Vagina (tissue), 2 donors: ENCODE measurements at regions not wholly inside any gene's neighbourhood (a gene's known extent, or its start where the extent isn't known, plus 50 kb on each side); places are given as distances from the start of the nearest gene placed in this dataset.

Experiments used
- DNase-seq, 2 donors: peaks; one replicate each; pipeline ENCODE4 v3.0.0-alpha.2; 2017; ENCODE audit errors: extremely low spot score in 2 of 2
- H3K27ac ChIP-seq: fragments of 200-600 bp; sonication (generic); one replicate; pipeline ENCODE4 v1.5.1; 2019
- H3K27me3 ChIP-seq: fragments of 200-600 bp; sonication (generic); one replicate; pipeline ENCODE4 v1.5.1; 2019
- H3K36me3 ChIP-seq, 2 donors: fragments of 200-600 bp; sonication (generic); one replicate each; pipeline ENCODE4 v1.5.1; 2017 to 2019
- H3K4me1 ChIP-seq: fragments of 200-600 bp; sonication (generic); one replicate; pipeline ENCODE4 v1.5.1; 2019
- H3K4me3 ChIP-seq, 2 donors: fragments of 200-600 bp; sonication (generic); 1 replicate in 1 of 2; 2 replicates in 1 of 2; pipeline ENCODE4 v1.5.1; 2016 to 2019
- H3K9me3 ChIP-seq: fragments of 200-600 bp; sonication (generic); one replicate; pipeline ENCODE4 v1.5.1; 2019
- POLR2A ChIP-seq, 2 donors: fragments of 450-650 bp; IDR thresholded peaks; one replicate each; pipeline ENCODE4 v1.6.1; 2017; ENCODE audit warnings: antibody characterized with exemption in 2 of 2, mild to moderate bottlenecking in 2 of 2, moderate library complexity in 2 of 2
- POLR2AphosphoS5 ChIP-seq, 2 donors: sonication (generic); formaldehyde crosslinking; IDR thresholded peaks; one replicate each; pipeline ENCODE4 v1.9.0; 2017; ENCODE audit warnings: antibody characterized with exemption in 2 of 2, mild to moderate bottlenecking in 2 of 2, low read depth in 1 of 2; ENCODE audit not compliant: insufficient read depth in 1 of 2
- intact Hi-C: fragments of 100-400 bp; cut with DNase I; formaldehyde crosslinking; loops from one replicate; pipeline ENCODE4 v1.15.1; 2023
- TF ChIP-seq, protein P1 (sequence below), 3 experiments: fragments of 450-650 bp in 2 of 3; fragments of 200-600 bp in 1 of 3; sonication (generic) in 1 of 3; IDR thresholded peaks; one replicate each; pipeline ENCODE4 v1.5.1; 2017 to 2019; ENCODE audit warnings: antibody characterized with exemption in 3 of 3, mild to moderate bottlenecking in 2 of 3, moderate library complexity in 2 of 3

DNA sequence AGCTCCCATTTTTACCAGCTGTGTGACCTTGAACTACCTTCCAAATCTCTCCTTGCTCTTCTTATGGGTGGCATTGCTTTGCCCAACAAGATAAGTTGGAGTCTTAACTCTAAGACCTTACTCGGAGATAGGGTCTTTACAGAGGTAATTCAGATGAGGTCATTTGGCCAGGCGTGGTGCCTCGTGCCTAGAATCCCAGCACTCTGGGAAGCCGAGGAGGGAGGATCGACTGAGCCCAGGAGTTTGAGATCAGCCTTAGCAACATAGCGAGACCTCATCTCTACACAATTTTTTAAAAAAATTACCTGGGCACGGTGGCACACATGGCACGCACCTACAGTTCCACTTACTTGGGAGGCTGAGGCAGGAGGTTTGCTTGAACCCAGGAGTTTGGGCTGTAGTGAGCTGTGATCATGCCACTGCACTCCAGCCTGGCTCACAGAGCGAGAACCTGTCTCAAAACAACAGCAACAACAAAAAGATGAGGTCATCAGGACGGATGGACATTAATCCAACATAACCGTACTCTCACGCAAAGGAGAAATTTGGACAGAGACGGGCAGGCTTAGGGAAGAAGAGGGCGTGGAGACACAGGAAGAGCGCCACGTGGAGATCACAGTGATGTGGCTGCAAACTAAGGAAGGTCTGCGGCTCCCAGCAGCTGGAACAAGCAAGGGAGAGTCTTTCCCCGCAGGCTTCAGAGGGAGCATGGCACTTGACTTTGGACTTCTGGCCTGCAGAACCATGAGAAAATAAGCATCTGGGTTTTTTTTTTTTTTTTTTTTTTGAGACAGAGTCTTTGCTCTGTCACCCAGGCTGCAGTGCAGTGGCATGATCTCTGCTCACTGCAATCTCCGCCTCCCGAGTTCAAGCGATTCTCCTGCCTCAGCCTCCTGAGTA is 122.3 kb upstream of the CARD11 start:
- Histone ChIP-seq H3K27ac (no peak overlapping the region), H3K9me3 (no peaks in the 10 kb centered on the region), H3K4me1 (no peaks in the 10 kb centered on the region), H3K4me3 (no peak overlapping the region), H3K36me3 (no peaks in the 10 kb centered on the region), H3K27me3 (no peaks in the 10 kb centered on the region)
- TF ChIP-seq, protein P1, sequence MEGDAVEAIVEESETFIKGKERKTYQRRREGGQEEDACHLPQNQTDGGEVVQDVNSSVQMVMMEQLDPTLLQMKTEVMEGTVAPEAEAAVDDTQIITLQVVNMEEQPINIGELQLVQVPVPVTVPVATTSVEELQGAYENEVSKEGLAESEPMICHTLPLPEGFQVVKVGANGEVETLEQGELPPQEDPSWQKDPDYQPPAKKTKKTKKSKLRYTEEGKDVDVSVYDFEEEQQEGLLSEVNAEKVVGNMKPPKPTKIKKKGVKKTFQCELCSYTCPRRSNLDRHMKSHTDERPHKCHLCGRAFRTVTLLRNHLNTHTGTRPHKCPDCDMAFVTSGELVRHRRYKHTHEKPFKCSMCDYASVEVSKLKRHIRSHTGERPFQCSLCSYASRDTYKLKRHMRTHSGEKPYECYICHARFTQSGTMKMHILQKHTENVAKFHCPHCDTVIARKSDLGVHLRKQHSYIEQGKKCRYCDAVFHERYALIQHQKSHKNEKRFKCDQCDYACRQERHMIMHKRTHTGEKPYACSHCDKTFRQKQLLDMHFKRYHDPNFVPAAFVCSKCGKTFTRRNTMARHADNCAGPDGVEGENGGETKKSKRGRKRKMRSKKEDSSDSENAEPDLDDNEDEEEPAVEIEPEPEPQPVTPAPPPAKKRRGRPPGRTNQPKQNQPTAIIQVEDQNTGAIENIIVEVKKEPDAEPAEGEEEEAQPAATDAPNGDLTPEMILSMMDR (IDR thresholded peaks at IDR 0.05): no peak
- no peak for TF ChIP-seq POLR2A (IDR thresholded peaks at IDR 0.05)
- TF ChIP-seq POLR2AphosphoS5 (IDR thresholded peaks at IDR 0.05; ENCODE audit: insufficient read depth in 1 of 2, low read depth in 1 of 2): no peak
- DNase-seq: no peak
- intact Hi-C loops: no loop called here

DNA sequence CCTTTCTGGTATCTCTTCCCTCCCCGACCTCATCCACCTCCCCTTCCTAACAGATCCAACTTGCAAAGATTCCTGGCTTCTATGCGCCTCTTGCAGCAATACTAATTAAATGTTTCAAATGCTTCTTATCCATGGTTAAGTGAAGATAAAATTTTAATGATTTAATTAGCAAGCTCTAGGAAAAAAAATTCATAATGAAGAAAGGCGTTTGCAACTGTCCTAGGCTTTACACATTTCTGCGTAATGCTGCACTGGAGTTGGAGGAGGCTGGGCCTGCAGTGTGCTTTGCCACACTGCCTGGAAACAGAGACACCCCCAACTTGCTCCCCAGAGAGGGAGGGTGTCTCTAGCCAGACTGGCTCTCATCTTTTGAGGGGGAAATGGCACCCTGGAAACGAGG is 123.9 kb upstream of the CARD11 start:
- H3K27me3 ChIP-seq: no peaks in the 10 kb centered on the region
- intact Hi-C loops: no loop called here

DNA sequence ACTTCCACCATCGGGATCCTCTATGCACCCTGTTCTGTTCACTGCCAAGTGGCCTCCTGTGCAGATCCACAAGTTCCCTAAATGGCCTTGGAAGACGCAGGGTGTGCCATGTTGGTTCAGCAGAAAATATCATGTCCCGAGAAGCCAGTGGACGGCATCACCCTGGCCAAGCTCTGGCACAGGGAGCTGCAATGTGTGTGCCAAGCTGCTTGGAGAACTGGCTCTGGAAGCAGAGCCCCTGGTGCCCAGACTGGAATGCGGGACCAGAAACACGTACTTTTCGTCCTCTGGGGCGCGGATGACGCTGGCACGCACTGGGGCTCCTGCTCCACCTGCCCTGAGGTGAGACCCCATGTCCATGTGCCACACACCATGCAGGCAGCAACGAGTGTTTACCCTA is 124.7 kb upstream of the CARD11 start:
- no peak overlapping the region for H3K4me3 ChIP-seq
- no peaks in the 10 kb centered on the region for H3K4me1 ChIP-seq
- no peak for DNase-seq
- TF ChIP-seq POLR2A (IDR thresholded peaks at IDR 0.05) (no peak), POLR2AphosphoS5 (IDR thresholded peaks at IDR 0.05; ENCODE audit: insufficient read depth in 1 of 2, low read depth in 1 of 2) (no peak)
- TF ChIP-seq, protein P1 (IDR thresholded peaks at IDR 0.05): no peak
- H3K36me3 ChIP-seq: no peaks in the 10 kb centered on the region
- no peaks in the 10 kb centered on the region for H3K9me3 ChIP-seq
- H3K27me3 ChIP-seq: no peaks in the 10 kb centered on the region
- H3K27ac ChIP-seq: no peak overlapping the region
- intact Hi-C loops: no loop called here

More for the DNA sequence above, 123.9 kb upstream of the CARD11 start:
- Histone ChIP-seq H3K36me3 (no peaks in the 10 kb centered on the region), H3K4me1 (no peaks in the 10 kb centered on the region), H3K27ac (no peak overlapping the region), H3K9me3 (no peaks in the 10 kb centered on the region), H3K4me3 (no peak overlapping the region)
- TF ChIP-seq, protein P1 (IDR thresholded peaks at IDR 0.05): no peak
- TF ChIP-seq POLR2AphosphoS5 (IDR thresholded peaks at IDR 0.05; ENCODE audit: insufficient read depth in 1 of 2, low read depth in 1 of 2) (no peak), POLR2A (IDR thresholded peaks at IDR 0.05) (no peak)
- DNase-seq: no peak

DNA sequence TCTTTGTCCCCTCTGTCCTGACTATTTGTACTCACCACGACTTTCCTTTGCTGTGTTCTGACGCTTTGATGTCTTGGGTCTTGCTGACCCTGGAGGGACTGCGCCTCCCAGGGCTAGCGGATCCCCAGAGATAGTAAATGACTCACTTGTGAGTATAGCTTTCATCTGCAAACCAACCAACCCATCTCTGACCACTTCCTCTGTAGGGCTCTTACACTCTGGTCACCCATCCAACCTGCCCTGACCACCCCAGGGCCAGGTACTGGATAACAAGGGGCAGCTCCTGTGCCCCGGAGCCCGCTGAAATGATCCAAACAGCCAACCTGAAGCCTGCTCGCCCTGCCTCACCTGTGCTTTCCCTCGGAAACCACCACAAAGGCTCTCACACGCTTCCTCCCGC is 125.2 kb upstream of the CARD11 start:
- H3K4me1 ChIP-seq: no peaks in the 10 kb centered on the region
- intact Hi-C loops: no loop called here
- H3K9me3 ChIP-seq: no peaks in the 10 kb centered on the region
- H3K36me3 ChIP-seq: no peaks in the 10 kb centered on the region
- DNase-seq: no peak
- no peak overlapping the region for H3K4me3 ChIP-seq
- no peak overlapping the region for H3K27ac ChIP-seq
- no peaks in the 10 kb centered on the region for H3K27me3 ChIP-seq
- TF ChIP-seq POLR2AphosphoS5 (IDR thresholded peaks at IDR 0.05; ENCODE audit: insufficient read depth in 1 of 2, low read depth in 1 of 2): no peak
- TF ChIP-seq, protein P1 (IDR thresholded peaks at IDR 0.05): no peak
- TF ChIP-seq POLR2A (IDR thresholded peaks at IDR 0.05): no peak

DNA sequence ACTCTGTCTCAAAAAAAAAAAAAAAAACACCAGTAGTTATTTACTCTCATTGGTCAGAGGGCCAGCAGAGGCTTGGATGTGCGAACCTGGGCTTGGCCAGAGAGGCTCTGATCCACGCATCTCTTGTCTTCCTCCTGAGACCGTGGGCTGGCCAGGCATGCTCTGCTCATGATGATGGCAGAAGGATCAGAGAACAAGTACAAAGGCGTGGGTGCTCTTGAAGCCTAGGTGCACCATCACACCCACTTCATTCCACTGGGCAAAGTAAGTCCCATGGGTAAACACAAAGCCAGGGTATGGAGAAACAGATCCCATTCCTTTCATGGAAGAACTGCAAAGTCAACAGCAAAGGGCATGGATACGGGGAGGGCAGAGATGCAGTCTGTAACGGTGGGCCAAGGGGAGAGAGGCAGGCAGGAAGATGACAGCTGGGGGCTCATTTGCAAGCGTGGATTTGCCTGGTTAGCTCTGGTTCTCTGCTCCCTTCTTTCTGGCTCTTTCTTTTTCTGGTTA is 128.2 kb upstream of the SDK1 start:
- H3K27me3 ChIP-seq: no peaks in the 10 kb centered on the region
- H3K36me3 ChIP-seq: no peaks in the 10 kb centered on the region
- no peak for TF ChIP-seq POLR2A (IDR thresholded peaks at IDR 0.05)
- TF ChIP-seq, protein P1 (IDR thresholded peaks at IDR 0.05): no peak
- no peak for TF ChIP-seq POLR2AphosphoS5 (IDR thresholded peaks at IDR 0.05; ENCODE audit: insufficient read depth in 1 of 2, low read depth in 1 of 2)
- H3K4me1 ChIP-seq: no peaks in the 10 kb centered on the region
- intact Hi-C loops: no loop called here
- H3K27ac ChIP-seq: no peak overlapping the region
- H3K4me3 ChIP-seq: no peak overlapping the region
- no peaks in the 10 kb centered on the region for H3K9me3 ChIP-seq
- no peak for DNase-seq
